Stomach (tissue), 8 donors: ENCODE measurements at regions not wholly inside any gene's neighbourhood (a gene's known extent, or its start where the extent isn't known, plus 50 kb on each side); places are given as distances from the start of the nearest gene placed in this dataset.

ENCODE experiments used
- DNase-seq, 2 donors: peaks; one replicate each; pipeline versions ENCODE4 v3.0.0 to v3.0.0-alpha.2; 2013 to 2019
- H3K27ac ChIP-seq, 5 donors: fragments of 200-600 bp in 4 of 5; sonication (generic) in 4 of 5; one replicate each; pipeline ENCODE4 v1.5.1; 2013 to 2019; ENCODE audit warnings: mild to moderate bottlenecking in 1 of 5, moderate library complexity in 1 of 5
- H3K27me3 ChIP-seq, 3 donors: fragments of 200-600 bp; sonication (generic); one replicate each; pipeline ENCODE4 v1.5.1; 2017 to 2019; ENCODE audit warnings: mixed run types in 1 of 3
- H3K36me3 ChIP-seq, 4 donors: fragments of 200-600 bp; sonication (generic); 1 replicate in 3 of 4; 2 replicates in 1 of 4; pipeline ENCODE4 v1.5.1; 2016 to 2019
- H3K4me1 ChIP-seq, 4 donors: fragments of 200-600 bp; sonication (generic); one replicate each; pipeline ENCODE4 v1.5.1; 2016 to 2019
- H3K4me3 ChIP-seq, 4 donors: fragments of 200-600 bp; sonication (generic) in 3 of 4; one replicate each; pipeline ENCODE4 v1.5.1; 2016 to 2019; ENCODE audit warnings: mild to moderate bottlenecking in 1 of 4
- H3K9me3 ChIP-seq, 4 donors: fragments of 200-600 bp; sonication (generic); one replicate each; pipeline ENCODE4 v1.5.1; 2016 to 2019
- EP300 ChIP-seq: sonication (generic); formaldehyde crosslinking; IDR thresholded peaks from one replicate; pipeline ENCODE4 v1.6.1; 2017; ENCODE audit warnings: antibody characterized with exemption
- POLR2A ChIP-seq, 4 donors: fragments of 450-650 bp; IDR thresholded peaks; one replicate each; pipeline ENCODE4 v1.6.1; 2016; ENCODE audit warnings: antibody characterized with exemption in 4 of 4, control low read depth in 2 of 4, mild to moderate bottlenecking in 1 of 4, moderate library complexity in 1 of 4
- POLR2AphosphoS5 ChIP-seq, 3 donors: sonication (generic); formaldehyde crosslinking; IDR thresholded peaks; one replicate each; pipeline ENCODE4 v1.6.1; 2016; ENCODE audit warnings: antibody characterized with exemption in 3 of 3
- WGBS, 5 donors: extraction: QIAGEN DNeasy Blood & Tissue Kit in 3 of 5; methylation state at CpG; one replicate each; pipeline versions ENCODE4 v1.1.5 to v1.1.7; 2013 to 2018; 5-methylcytosine and 5-hydroxymethylcytosine counted together
- intact Hi-C: fragments of 100-400 bp; cut with DNase I; formaldehyde crosslinking; loops from one replicate; pipeline ENCODE4 v1.15.1; 2023; ENCODE audit warnings: low total_unique reads
- TF ChIP-seq, protein P1 (sequence below), 7 experiments: fragments of 450-650 bp in 4 of 7; fragments of 200-600 bp in 3 of 7; sonication (generic) in 3 of 7; IDR thresholded peaks; one replicate each; pipeline ENCODE4 v1.5.1; 2016 to 2019; ENCODE audit warnings: antibody characterized with exemption in 7 of 7, control low read depth in 2 of 7, mild to moderate bottlenecking in 1 of 7
- donor health status: healthy with polysubstance abuse.
- donor health status: Bipolar disorder and iron deficiency.
- donor health status: healthy.

DNA sequence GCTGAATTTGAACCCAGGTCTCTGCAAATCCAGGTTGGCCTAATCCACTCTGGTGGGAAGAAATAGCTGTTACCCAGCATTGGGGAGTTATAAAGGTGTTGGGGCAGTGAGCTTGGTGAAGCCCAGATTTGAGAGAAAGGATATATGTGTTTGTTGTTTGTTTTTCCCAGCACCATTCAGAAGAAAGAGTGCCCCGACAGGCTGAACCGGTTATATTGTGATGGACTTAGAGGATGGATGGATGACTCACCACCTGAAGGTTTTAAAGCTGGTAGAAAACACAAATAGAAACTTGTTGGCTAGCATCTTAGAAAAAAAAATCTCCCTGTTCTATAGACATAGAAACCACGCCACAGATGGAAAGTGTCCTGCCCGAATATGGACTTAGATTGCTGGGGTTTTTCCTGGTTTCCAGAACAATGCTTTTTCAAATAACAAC lies 404.6 kb downstream of the MED13L start:
- Histone ChIP-seq H3K9me3 (peaks cover 0 to 12% (median 2%) of the 10 kb centered on the region in 4 donors), H3K27me3 (peaks cover 0 to 26% (median 5%) of the 10 kb centered on the region in 3 donors), H3K4me1 (no peaks in the 10 kb centered on the region), H3K4me3 (no peak overlapping the region), H3K36me3 (no peaks in the 10 kb centered on the region), H3K27ac (no peak overlapping the region)
- intact Hi-C loops = no loop called here
- peak; percentile 70 to 84 for DNase-seq
- 16 to 41% (median 25%) methylated on average over 4 of the region's 4 CpGs for WGBS, 5 donors
- TF ChIP-seq EP300 (no peak), POLR2AphosphoS5 (IDR thresholded peaks at IDR 0.05) (no peak), POLR2A (IDR thresholded peaks at IDR 0.05) (no peak)
- TF ChIP-seq, protein P1, sequence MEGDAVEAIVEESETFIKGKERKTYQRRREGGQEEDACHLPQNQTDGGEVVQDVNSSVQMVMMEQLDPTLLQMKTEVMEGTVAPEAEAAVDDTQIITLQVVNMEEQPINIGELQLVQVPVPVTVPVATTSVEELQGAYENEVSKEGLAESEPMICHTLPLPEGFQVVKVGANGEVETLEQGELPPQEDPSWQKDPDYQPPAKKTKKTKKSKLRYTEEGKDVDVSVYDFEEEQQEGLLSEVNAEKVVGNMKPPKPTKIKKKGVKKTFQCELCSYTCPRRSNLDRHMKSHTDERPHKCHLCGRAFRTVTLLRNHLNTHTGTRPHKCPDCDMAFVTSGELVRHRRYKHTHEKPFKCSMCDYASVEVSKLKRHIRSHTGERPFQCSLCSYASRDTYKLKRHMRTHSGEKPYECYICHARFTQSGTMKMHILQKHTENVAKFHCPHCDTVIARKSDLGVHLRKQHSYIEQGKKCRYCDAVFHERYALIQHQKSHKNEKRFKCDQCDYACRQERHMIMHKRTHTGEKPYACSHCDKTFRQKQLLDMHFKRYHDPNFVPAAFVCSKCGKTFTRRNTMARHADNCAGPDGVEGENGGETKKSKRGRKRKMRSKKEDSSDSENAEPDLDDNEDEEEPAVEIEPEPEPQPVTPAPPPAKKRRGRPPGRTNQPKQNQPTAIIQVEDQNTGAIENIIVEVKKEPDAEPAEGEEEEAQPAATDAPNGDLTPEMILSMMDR (IDR thresholded peaks at IDR 0.05) = no peak

DNA sequence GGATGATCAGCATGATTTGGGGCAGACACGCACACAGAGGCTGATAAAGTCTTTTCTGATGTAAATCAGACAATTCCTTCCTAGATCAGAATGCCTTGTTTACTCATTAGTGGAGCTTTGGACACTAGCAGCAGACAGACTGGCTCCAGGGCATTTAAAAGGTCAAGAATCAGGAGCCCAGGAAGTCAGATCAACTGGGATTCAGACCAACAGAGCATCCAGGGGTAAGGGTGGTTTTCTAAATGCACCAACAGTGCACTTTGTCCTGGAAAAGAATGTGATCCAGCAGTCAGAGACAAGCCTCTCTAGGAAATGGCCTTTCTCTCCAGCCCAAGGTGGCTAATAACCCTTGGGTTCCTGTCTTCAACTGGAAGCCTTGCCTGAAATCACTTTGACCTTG lies 405.3 kb downstream of the MED13L start:
- Histone ChIP-seq H3K4me1 (no peaks in the 10 kb centered on the region), H3K27ac (no peak overlapping the region), H3K4me3 (no peak overlapping the region), H3K36me3 (no peaks in the 10 kb centered on the region), H3K9me3 (peaks cover 0 to 6% (median 1%) of the 10 kb centered on the region in 4 donors), H3K27me3 (peaks cover 0 to 26% (median 5%) of the 10 kb centered on the region in 3 donors)
- WGBS, 5 donors = 50 to 67% (median 58%) methylated on average over 1 of the region's 1 CpG
- no peak for DNase-seq
- intact Hi-C loops = no loop called here
- TF ChIP-seq POLR2A (IDR thresholded peaks at IDR 0.05) (no peak), EP300 (no peak), POLR2AphosphoS5 (IDR thresholded peaks at IDR 0.05) (no peak)
- TF ChIP-seq, protein P1 (IDR thresholded peaks at IDR 0.05) = no peak

DNA sequence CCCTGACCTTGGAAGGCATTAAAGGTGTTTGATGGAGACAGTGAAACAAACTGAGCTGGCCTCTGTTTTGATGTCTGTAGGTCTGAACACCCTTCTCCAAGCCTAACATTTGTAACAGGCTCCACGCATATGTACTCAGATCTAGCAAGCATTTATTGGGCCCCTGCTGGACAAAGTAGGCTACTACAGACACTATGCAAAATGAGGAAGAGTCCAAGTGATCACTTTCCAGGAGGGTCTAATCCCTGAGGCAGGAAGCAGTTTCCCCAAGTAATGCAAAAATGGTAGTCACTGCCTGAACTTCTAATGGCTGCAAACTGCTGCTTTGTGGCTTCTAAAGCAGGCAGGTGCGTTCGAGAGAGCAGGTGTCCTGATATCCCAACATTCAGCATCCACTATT lies 405.8 kb downstream of the MED13L start:
- H3K4me3 ChIP-seq = no peak overlapping the region
- peaks cover 0 to 1% (median 0%) of the 10 kb centered on the region in 4 donors for H3K9me3 ChIP-seq
- peaks cover 0 to 26% (median 5%) of the 10 kb centered on the region in 3 donors for H3K27me3 ChIP-seq
- no peaks in the 10 kb centered on the region for H3K4me1 ChIP-seq
- 40 to 49% (median 47%) methylated on average over 3 of the region's 3 CpGs for WGBS, 5 donors
- no peak for TF ChIP-seq POLR2A (IDR thresholded peaks at IDR 0.05)
- TF ChIP-seq, protein P1 (IDR thresholded peaks at IDR 0.05) = peak in 4 of 7 experiments; percentile 16 to 33 (median 26)
- intact Hi-C loops = no loop called here
- H3K36me3 ChIP-seq = no peaks in the 10 kb centered on the region
- H3K27ac ChIP-seq = no peak overlapping the region
- DNase-seq = peak in 1 of 2 donors; percentile 42

DNA sequence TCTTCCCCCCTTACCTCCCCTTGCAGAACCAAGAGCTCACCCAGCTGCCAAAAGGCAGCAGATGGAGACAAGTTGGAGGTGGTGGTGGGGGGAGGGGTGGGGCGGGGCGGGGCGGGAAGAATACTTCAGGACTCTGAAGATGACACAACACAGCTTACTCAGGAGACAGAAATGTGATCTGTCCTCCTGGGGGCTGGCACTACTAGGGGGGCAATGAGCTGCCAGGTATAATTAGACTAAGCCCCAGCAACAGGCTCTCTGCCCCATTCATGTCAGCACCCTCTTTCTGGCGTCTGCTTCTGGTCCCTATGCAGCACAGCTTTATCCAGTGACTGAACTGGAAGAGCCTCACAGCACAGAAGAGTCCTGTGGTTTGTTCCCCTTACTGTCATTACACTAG lies 407.0 kb downstream of the MED13L start:
- whole genome bisulfite sequencing, 5 donors = 63 to 84% (median 73%) methylated on average over 4 of the region's 4 CpGs

More for the DNA sequence above, 407.0 kb downstream of the MED13L start:
- no peaks in the 10 kb centered on the region for H3K36me3 ChIP-seq
- intact Hi-C loops = no loop called here
- peaks cover 0 to 25% (median 5%) of the 10 kb centered on the region in 3 donors for H3K27me3 ChIP-seq
- H3K4me1 ChIP-seq = no peaks in the 10 kb centered on the region
- H3K27ac ChIP-seq = no peak overlapping the region
- TF ChIP-seq POLR2AphosphoS5 (IDR thresholded peaks at IDR 0.05) (no peak), EP300 (no peak), POLR2A (IDR thresholded peaks at IDR 0.05) (no peak)
- TF ChIP-seq, protein P1 (IDR thresholded peaks at IDR 0.05) = no peak
- no peak for DNase-seq
- H3K9me3 ChIP-seq = no peaks in the 10 kb centered on the region
- no peak overlapping the region for H3K4me3 ChIP-seq
